HG02642 (cell line): ENCODE measurements at regions not wholly inside any gene's neighbourhood (a gene's known extent, or its start where the extent isn't known, plus 50 kb on each side); places are given as distances from the start of the nearest gene placed in this dataset.

Experiments used
- ATAC-seq: cut with Tn5 transposase; IDR thresholded peaks from one replicate; pipeline ENCODE4 v1.9.1; 2021; ENCODE audit warnings: mild to moderate bottlenecking; ENCODE audit not compliant: unreplicated experiment, poor library complexity

DNA sequence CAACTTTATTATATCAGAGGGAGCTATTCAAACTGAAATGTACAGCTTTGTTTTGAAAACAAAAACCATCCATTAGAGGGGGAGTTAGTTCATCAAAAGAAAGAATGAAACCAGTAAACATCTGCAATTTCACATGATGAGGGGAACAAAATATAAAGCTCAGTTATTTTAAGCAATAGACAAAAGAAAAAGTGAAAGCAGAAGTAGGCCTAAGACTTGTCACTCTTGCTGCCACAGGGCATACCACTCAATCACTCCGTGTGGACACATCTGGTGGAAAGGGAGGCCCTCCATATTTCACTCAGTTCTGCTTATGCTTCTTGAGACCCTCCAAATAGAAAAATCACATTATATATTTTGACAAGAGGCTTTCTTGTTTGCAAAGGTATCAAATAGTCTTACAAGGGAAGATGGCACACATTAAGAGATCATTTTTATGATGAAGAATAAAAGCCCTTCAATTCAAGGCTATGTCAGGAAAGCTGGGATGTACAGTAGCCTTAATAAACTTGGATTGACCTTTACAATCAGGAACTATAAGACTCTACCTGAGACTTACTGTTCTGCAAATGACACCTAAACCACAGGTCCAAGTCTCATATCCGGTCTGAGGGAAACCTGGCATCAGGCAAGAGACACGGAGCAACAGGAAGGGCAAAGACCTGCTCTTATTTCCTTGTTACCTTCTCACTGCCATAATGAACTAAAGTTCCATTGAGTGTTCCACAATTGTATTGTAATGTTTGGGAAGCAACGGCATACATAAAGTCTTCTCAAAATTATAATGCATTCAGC lies 222.5 kb upstream of the GRIP1 start:
- peak; percentile 96 for ATAC-seq

DNA sequence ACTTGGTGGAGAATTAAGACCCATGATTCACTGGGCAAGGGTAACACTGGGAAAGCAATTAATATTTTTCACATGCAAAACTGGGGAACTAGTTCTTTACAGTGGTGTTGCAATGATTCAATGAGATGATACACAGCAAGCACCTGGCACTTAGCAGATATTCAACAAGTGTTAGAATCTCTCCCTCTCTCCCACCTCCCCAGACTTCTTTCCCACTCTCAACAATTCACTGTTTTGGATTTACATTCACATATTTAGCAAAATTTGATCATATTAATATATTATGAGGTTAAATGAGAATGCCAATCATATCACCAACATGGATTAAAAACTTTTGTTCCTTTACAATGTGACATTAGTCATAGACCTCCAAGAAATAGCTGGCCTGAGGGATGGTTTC lies 223.1 kb upstream of the GRIP1 start:
- no peak for ATAC-seq

DNA sequence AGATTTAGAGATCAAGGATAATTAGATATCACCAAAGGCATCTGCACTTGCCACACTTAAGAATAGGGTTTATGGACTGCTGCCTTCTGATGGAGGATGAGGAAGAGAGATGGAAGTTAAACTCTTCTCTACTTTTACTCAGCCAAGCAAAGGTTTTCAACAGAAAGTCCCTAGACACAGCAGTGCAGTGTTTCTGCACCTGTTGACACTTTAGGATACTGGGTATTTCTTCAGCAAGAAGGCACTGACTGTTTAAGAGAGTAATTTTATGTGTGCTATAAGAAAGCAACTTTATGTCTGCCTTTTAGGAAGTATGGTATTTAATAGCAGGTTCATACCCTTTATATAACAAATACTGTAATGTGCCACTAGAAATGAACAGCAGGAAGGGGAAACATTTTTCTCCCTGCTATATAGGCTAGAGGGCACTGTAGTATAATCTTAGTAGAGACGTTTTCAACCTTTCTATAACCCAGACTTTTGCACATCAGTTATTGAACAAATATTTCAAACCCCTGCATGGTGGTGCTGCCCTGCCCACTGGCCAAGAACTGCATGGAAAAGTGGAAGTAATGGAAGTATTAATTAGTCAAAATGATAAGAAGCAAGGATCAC lies 225.0 kb upstream of the GRIP1 start:
- ATAC-seq, result no peak

DNA sequence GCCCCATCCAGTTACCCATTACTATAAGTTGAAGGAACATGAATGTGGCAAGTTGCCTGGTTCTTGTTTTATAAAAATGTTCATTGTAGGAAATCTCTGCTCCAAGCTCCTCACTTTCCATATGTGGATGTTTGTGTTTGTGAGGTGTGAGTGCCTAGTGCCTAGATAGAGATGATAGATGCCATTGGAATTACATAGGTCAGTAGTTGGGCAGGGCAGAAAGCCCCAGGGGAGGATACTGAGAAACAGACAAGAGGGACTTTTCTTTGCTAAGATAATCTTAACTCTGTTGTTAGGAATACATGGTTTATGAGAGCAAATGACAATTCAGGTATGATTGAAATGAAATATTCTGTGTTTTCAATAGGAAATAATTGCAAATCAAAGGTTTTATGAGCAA lies 226.3 kb upstream of the GRIP1 start:
- no peak for ATAC-seq

DNA sequence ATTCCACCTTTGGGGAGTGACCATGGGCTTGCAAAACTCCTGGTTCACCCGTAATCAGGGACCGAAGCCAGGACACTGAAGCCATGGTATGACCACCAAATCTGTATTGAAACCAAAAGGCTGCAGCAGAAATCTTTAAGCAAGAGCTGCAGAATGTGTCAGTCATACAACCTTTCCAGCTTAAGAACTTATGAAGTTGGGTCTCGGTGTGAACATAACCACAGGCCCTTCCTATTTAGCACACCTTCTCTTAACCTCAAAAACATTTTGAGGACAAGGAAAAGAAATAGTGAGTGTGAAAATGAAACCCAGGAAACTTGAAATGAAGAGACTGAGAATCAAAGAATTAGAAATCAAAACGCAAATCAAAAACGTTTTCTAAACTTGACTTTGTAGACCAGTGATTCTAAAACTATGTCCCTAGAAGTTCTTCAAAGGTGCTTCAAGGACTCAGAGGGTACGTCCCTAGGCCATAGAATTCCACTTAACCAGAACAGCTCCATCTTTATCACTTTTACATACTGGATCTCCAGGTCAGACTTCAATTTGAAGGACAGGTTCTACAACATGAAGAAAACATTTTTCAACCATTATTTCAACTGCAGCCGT lies 231.6 kb upstream of the GRIP1 start:
- ATAC-seq, result no peak

DNA sequence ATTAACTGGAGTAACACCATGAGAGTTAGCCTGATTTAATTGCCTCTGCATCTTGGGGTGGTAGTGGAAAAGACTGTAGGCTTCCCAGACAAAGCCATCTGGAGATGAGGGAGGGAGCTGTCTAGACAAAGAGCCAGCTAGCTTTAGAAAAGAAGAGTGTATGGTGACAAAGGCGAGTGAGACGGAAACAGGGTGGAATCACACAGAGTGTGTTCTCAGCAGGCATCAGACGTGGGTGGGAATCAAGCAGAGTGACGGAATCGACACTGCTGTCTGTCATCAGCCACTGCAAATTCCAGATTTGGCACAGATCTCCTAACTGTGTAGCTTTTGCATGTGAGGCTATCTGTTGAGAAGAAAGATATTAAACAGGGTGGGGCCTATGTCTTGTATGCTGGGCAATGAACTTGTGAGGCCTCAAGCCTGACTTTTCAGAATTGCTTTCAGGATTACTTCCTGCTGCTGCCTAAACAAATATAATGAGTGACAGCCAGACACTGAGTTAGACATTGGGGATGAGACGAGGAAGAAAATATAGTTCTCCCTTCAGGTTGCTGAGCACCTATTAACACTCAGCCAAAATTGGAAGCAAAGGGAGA lies 236.5 kb upstream of the GRIP1 start:
- no peak for ATAC-seq

DNA sequence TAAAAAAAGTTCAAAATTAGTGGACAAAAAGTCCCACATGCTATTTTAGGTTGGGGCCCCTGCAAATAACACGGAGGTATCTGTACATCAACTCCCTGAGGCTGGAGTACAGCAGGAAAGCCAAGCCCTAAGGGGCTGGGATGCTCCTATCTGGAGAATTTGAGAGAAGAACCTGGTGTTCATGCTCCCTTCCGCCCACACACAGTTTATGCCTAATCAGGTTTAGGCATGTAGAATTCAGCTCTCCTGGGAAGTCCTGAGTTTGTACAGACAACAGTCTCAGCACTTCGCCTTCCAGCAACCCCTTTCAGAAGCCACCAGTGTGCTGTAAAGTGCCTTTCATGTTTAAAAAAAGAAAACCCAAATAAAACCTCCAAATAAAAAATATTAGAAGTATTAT lies 237.3 kb upstream of the GRIP1 start:
- no peak for ATAC-seq

DNA sequence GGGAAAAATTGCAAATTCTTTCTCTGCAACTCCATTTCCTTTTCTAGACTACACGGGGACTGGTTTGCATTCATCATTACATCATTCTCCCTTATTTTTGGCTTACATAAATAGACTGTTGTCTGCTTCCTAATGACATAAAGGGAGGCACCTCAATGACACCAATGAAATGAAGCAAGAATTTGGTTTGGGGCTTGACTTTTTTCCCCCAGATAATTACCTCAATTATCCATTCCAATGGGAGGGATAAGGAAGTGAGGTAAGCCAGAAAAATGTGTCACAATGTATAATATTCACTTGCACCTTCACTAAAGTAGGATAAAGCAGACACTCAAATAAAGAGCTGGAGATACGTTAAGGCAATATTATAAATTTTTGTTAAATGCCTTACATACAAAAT lies 240.6 kb upstream of the GRIP1 start:
- ATAC-seq, result no peak

DNA sequence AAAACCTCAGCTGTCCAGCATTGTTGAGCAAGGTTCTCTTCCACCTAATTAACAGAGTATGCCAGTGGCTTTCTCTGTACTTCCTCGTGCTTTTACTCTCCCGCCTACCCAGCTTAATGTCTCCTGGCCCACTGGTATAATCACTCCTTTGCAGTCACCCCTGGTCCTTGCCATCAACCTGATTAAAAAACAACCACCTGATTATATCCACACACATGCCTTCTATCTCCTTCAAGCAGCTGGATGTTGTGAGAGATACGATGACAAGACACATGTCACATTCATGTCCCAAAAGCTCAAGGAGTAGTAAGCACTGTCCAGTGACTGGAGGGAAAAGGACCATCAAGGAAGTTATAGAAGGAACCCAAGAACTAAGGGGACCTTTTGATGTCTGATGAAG lies 241.3 kb upstream of the GRIP1 start:
- no peak for ATAC-seq

DNA sequence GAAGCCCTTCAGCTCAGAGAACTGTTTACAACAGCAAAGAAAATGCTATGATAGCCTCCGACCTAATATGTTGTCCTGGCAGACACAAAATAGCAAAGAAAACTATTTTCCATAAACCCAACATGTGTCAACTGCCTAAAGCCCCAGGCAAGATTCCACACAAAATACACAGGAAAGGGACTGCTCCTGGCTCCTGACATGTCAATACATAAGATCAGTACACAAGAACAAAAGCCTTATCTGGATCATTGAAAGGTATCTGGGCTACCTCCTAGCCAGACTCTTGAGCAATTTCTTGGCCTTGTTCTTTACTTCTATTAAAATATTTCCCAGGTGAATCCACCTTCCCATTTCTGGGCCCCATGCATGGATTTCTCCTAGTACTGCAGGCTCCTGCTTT lies 242.3 kb upstream of the GRIP1 start:
- ATAC-seq, result no peak

DNA sequence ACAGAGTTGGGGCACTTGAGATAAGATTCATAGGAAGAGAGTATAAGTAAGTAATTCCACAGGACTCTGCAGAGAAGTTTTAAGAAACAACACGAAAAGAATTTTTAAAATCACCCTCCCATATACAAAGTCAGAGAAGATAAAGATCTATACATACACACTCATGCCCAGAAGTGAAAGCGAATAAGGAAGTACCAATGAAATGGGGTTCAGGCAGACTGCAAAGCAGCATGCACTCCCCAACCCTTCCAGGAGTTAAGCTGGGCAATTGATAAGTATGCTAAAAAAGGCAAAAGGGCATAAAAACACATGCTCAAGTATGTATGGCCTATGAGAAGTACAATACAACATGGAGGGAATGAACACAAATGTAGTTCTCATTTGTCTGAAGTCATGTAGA lies 246.2 kb upstream of the GRIP1 start:
- ATAC-seq, result no peak

DNA sequence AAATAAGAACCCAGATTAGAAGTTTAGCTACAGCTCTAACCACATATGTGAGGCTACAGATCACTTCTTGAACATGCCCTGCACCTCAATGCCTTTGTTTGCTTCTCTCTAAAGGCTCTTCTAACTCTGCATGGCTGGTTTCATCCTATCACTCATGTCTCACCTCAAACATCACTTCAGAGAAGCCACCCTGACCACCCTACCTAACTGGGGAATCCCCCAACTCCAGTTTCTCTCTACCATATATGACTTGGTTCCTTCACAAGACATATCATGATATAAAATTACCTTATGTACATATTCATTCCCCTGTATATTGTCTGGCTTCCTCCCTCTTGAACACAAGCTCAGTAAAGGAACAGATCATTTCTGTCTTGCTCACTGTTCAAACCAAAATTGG lies 250.2 kb upstream of the GRIP1 start:
- no peak for ATAC-seq

DNA sequence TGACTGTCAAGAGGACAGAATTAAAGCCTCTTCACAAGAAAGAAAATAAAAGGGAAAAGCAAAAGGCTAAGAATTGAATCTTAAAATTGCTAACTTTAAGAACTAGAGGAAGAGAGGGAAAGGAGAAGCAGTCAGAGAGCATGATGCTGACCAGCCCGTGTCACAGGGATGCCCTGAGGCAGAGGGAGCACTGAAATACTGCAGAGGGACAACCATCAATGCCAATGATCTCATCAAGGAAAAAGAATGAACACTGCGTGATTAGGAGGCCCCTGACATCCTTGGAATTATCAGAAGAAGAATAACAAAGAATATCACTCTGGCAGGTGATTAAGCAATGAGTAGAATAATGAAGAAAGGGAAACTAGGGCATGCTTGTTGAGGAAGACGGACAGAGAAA lies 252.2 kb upstream of the GRIP1 start:
- ATAC-seq, result no peak

DNA sequence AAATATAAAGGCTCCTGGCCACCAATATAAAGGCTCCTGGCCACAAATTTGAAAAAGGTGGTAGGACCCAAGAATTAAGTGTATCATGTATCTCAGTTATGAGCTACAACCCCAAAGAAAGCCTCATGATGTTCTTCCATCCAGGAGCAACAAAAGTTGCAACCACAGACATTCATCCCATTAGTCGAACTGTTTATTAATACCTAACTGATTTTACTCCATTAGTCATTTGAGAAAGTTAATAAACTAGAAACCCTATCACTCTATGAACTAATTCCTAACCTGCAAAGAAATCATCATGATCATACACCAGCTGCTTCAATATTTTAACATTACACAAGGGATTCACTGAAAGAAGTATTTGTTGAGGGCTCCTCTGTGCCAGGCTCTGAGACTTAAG lies 253.2 kb upstream of the GRIP1 start:
- ATAC-seq, result no peak

DNA sequence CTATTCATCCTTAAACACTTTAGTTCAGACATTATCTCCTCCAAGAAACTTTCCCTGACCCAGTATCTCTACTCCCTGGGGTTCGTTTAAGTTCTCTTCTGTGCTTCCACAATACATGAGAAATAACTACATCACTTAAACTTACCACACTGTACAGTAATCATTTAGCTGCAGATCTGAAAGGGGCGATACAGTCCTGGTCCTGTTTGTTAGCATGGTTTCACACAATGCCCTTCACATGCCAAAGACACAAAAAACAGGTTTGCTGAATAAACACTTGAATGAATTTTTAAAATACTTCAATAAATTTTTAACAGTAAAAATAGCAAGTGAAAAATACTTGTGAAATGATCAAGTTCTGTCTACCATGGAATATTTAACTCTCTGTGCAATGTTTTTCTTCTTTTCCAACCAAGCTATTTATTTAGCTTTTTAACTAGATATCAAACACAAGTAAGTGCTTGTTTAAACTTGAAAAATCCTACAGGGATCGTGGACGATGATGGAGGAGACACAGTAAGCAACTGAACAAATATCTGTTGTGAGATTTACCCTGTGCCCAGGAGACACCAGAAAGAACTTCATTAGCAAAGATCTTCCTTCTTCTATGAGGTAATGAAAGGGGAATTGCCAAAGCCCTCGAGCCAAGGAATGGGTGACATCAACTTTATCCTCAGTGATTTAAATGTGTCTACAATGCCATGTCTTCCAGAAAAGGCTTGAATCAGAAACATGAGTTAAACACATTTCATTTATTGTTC lies 255.6 kb upstream of the GRIP1 start:
- no peak for ATAC-seq

DNA sequence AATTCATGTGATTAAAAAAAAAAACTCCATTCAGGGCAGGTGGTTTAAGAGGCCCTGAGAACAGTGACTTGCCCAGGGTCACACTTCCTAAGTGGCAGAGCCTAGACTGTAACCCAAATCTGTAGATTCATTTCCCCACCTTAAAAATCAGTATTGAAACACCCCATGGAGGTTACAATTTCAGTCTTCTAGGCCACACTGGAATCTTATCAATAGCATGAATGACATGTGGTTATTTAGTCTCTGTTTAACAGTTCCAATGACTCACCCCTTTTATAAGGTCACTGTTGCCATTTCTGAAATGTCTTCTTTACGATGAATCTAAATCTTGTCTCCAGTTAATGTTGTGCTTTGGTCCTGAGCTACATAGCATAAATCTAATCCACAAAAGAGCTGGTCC lies 262.3 kb upstream of the GRIP1 start:
- ATAC-seq, result no peak

DNA sequence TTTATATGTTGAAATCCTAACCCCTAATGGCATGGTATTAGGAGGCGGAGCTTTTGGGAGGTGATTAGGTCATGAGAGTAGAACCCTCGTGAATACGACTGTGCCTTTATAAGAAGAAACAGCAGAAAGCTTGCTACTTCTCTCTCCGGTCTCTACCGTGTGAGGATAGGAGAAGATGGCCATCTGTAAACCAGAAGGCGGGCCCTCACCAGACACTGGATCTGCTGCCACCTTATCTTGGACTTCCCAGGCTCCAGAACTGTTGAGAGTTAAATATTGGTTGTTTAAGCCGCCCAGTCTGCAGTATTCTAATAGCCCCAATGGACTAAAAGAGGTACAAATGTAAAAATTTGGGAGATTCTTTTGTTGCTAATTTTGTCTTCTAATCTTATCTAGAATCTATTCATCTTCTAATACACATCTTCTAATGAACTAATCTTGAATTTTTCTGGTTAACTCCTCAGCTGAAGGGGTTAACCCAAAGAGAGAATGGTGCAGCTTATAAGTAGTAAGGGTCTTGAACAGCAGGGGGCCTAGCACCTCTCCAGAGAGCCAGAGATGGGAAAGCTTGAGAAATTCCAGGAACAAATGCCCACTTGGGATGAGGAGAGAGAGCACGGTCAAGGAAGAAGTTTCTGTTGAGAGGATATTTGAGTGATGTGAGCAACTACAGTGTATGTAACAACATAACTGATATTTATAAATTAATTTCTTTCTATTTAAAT lies 264.0 kb upstream of the GRIP1 start:
- no peak for ATAC-seq

DNA sequence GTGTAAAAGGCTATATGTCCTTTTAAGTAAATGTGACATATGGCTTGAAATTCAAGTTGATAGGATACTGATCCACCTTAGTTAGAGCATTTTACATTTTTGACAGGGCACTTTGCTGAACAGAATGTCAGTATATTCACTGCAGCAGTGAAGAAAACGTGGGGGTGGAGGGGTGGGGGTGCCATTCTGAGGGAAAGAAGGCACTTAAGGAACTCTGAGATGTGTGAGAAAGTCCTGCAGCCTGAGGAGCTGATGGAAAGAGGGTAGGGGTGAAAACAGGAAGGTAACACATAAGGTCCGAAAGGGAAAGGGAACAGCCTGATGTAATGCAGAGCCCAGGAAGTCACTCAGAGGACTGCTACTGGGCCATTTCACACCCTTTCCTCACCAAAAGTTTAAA lies 265.5 kb upstream of the GRIP1 start:
- no peak for ATAC-seq

DNA sequence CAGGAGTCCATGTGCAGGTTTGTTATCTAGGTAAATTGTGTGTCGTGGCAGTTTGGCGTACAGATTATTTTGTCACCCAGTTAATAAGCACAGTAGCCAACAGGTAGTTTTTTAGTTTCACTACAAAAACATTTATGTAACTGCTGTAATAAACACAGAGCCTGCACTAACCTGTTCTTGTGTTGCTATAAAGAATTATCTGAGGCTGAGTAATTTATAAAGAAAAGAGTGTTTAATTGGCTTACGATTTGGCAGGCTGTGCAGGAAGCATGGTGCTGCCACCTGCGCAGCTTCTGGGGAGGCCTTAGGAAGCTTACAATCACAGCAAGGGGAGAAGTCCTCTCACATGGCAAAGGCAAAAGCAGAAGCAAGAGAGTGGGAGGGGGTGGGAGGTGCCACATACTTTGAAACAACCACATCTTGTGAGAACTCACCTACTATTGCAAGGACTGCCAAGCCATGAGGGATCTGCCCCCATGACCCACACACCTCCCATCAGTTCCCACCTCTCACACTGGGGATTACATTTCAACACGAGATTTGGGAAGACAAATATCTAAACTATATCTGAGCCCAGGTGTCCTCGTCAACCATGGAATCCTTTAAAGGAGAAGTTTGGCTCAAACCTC lies 266.4 kb upstream of the GRIP1 start:
- no peak for ATAC-seq

DNA sequence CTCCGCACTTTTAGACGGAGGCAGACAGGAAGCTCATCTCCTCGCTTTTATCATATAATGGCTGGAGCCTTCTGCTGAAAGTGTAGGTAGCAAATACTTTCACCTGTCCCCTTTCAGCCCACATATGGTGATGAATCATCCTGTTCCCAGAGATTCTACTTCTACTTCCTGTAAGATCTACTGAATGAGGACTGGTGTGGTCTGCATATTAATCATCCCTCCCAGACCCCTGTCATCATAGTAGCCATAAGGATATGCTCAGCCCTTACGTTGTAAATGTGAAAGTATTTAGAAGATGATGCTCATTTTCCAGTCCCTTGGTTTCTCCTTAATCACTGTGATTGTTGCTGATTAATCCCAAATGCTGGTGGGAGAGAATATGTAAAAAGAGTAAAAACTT lies 268.2 kb upstream of the GRIP1 start:
- no peak for ATAC-seq
